Right lobe of liver (tissue), 6 donors: ENCODE measurements at regions not wholly inside any gene's neighbourhood (a gene's known extent, or its start where the extent isn't known, plus 50 kb on each side); places are given as distances from the start of the nearest gene placed in this dataset.

Experiments used
- ATAC-seq, 4 donors: fragments of 200-7000 bp; cut with Tn5 transposase; one replicate each; pipeline ENCODE4 v1.9.1; 2020; ENCODE audit warnings: mild to moderate bottlenecking in 4 of 4, moderate library complexity in 4 of 4
- DNase-seq, 3 donors: peaks; one replicate each; pipeline ENCODE4 v3.0.0-alpha.2; 2020
- H3K27ac ChIP-seq, 3 donors: fragments of 200-600 bp; one replicate each; pipeline ENCODE4 v1.8.0; 2022
- H3K27me3 ChIP-seq, 2 donors: fragments of 200-600 bp; one replicate each; pipeline ENCODE4 v1.8.0; 2022
- H3K36me3 ChIP-seq, 4 donors: fragments of 200-600 bp; sonication (generic) in 1 of 4; one replicate each; pipeline versions ENCODE4 v1.5.1 to v1.8.0; 2017 to 2022; ENCODE audit warnings: control low read depth in 1 of 4
- H3K4me1 ChIP-seq, 4 donors: fragments of 200-600 bp; sonication (generic) in 1 of 4; one replicate each; pipeline versions ENCODE4 v1.5.1 to v1.8.0; 2017 to 2022; ENCODE audit warnings: control low read depth in 1 of 4
- H3K4me3 ChIP-seq, 3 donors: fragments of 200-600 bp; one replicate each; pipeline ENCODE4 v1.8.0; 2022
- H3K9me3 ChIP-seq, 4 donors: fragments of 200-600 bp; sonication (generic) in 1 of 4; one replicate each; pipeline versions ENCODE4 v1.5.1 to v1.8.0; 2017 to 2022; ENCODE audit warnings: control low read depth in 1 of 4
- POLR2A ChIP-seq: fragments of 450-650 bp; IDR thresholded peaks from one replicate; pipeline ENCODE4 v1.6.1; 2017; ENCODE audit warnings: antibody characterized with exemption, mild to moderate bottlenecking
- WGBS: methylation state at CpG from one replicate; pipeline ENCODE4 v1.1.6; 2018; ENCODE audit warnings: low coverage, low lambda C conversion rate; ENCODE audit not compliant: insufficient coverage; ENCODE audit errors: missing lambda C conversion rate; 5-methylcytosine and 5-hydroxymethylcytosine counted together
- intact Hi-C, 2 donors: fragments of 100-400 bp; cut with DNase I; formaldehyde crosslinking; loops; one replicate each; pipeline versions ENCODE4 v1.11.2 to v1.14.1; 2022
- TF ChIP-seq, protein P1 (sequence below), 4 donors: fragments of 200-600 bp in 3 of 4; fragments of 450-650 bp in 1 of 4; IDR thresholded peaks; one replicate each; pipeline versions ENCODE4 v1.5.1 to v1.8.0; 2016 to 2022; ENCODE audit warnings: antibody characterized with exemption in 4 of 4, mild to moderate bottlenecking in 2 of 4
- donor health status: DM: no; HTN: yes; CAD: no.
- donor health status: DM: no; HTN: no; CAD: no.
- donor health status: DM: no; HTN: no; CAD: no.
- donor health status: DM: no; HTN: yes; CAD: no.
- donor health status: DM: no; HTN: yes; CAD: no.

GRCh38 chr3:70608434-70608833, 296.0 kb upstream of the MDFIC2 start:
- Histone ChIP-seq H3K4me3 (no peak overlapping the region), H3K4me1 (no peaks in the 10 kb centered on the region), H3K27ac (no peak overlapping the region), H3K27me3 (no peaks in the 10 kb centered on the region), H3K36me3 (no peaks in the 10 kb centered on the region), H3K9me3 (no peaks in the 10 kb centered on the region)
- intact Hi-C loops: no loop called here
- ATAC-seq: no peak
- TF ChIP-seq POLR2A: no peak
- TF ChIP-seq, protein P1, sequence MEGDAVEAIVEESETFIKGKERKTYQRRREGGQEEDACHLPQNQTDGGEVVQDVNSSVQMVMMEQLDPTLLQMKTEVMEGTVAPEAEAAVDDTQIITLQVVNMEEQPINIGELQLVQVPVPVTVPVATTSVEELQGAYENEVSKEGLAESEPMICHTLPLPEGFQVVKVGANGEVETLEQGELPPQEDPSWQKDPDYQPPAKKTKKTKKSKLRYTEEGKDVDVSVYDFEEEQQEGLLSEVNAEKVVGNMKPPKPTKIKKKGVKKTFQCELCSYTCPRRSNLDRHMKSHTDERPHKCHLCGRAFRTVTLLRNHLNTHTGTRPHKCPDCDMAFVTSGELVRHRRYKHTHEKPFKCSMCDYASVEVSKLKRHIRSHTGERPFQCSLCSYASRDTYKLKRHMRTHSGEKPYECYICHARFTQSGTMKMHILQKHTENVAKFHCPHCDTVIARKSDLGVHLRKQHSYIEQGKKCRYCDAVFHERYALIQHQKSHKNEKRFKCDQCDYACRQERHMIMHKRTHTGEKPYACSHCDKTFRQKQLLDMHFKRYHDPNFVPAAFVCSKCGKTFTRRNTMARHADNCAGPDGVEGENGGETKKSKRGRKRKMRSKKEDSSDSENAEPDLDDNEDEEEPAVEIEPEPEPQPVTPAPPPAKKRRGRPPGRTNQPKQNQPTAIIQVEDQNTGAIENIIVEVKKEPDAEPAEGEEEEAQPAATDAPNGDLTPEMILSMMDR (IDR thresholded peaks at IDR 0.05): no peak
- DNase-seq: no peak

- Histone ChIP-seq H3K36me3 (no peaks in the 10 kb centered on the region), H3K27me3 (no peaks in the 10 kb centered on the region), H3K4me1 (no peaks in the 10 kb centered on the region), H3K4me3 (no peak overlapping the region), H3K9me3 (no peaks in the 10 kb centered on the region), H3K27ac (no peak overlapping the region)
- ATAC-seq (no peak), DNase-seq (no peak)
- intact Hi-C loops: no loop called here
- TF ChIP-seq, protein P1 (IDR thresholded peaks at IDR 0.05): no peak
- TF ChIP-seq POLR2A: no peak
- WGBS: 50% methylated on average over 4 of the region's 4 CpGs
Measured at GRCh38 chr3:70607469-70607868, 295.0 kb upstream of the MDFIC2 start.

GRCh38 chr3:70606018-70606417, 293.6 kb upstream of the MDFIC2 start:
- Histone ChIP-seq H3K27me3 (no peaks in the 10 kb centered on the region), H3K9me3 (no peaks in the 10 kb centered on the region), H3K36me3 (no peaks in the 10 kb centered on the region), H3K27ac (no peak overlapping the region), H3K4me1 (no peaks in the 10 kb centered on the region), H3K4me3 (no peak overlapping the region)
- DNase-seq (no peak), ATAC-seq (no peak)
- intact Hi-C loops: no loop called here
- TF ChIP-seq, protein P1 (IDR thresholded peaks at IDR 0.05): no peak

DNA sequence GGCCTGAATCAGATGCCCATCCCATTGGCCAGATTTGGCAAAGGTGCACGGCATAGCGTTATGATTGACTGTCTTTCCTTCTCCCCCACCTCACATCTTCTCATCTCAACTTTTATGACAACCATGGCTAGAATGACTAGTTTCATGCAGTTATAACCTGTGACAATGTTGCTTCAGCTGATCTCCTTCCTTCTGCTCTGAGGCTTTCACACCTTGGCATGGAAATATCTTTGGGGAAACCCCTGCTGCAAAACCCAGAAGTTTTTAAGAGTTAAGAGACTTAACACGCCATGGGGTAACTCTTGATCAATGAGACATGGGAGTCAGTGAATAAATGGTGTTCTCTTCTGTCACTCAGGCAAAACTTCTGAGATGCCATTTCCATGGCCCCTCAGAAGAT, 290.7 kb upstream of the MDFIC2 start:
- no peak overlapping the region for H3K27ac ChIP-seq
- ATAC-seq (no peak), DNase-seq (no peak)
- 29% methylated on average over 2 of the region's 3 CpGs for WGBS
- TF ChIP-seq POLR2A: no peak
- TF ChIP-seq, protein P1 (IDR thresholded peaks at IDR 0.05): no peak
- intact Hi-C loops: no loop called here
- no peak overlapping the region for H3K4me3 ChIP-seq
- no peaks in the 10 kb centered on the region for H3K4me1 ChIP-seq
- H3K36me3 ChIP-seq: no peaks in the 10 kb centered on the region
- no peaks in the 10 kb centered on the region for H3K9me3 ChIP-seq
- no peaks in the 10 kb centered on the region for H3K27me3 ChIP-seq

GRCh38 chr3:70597312-70597711, 284.9 kb upstream of the MDFIC2 start:
- TF ChIP-seq POLR2A: no peak
- TF ChIP-seq, protein P1 (IDR thresholded peaks at IDR 0.05): no peak
- no peak for ATAC-seq
- Histone ChIP-seq H3K27me3 (no peaks in the 10 kb centered on the region), H3K9me3 (no peaks in the 10 kb centered on the region), H3K4me3 (no peak overlapping the region), H3K27ac (no peak overlapping the region), H3K36me3 (no peaks in the 10 kb centered on the region), H3K4me1 (no peaks in the 10 kb centered on the region)
- 83% methylated on average over 2 of the region's 2 CpGs for WGBS
- DNase-seq: no peak
- intact Hi-C loops: no loop called here
